ENCODE measurements at regions not wholly inside any gene's neighbourhood (a gene's known extent, or its start where the extent isn't known, plus 50 kb on each side); places are given as distances from the start of the nearest gene placed in this dataset.

GRCh38 chr1:172753964-172754363, 95.1 kb downstream of the FASLG start:
- no peak for TF ChIP-seq CTCF (IDR thresholded peaks at IDR 0.05; ENCODE audit: insufficient read depth, missing control alignments)
- FAIRE-seq (no peak), DNase-seq (ENCODE audit: insufficient read length, low spot score) (no peak)

GRCh38 chr1:172754609-172755008, 95.7 kb downstream of the FASLG start:
- FAIRE-seq (no peak), DNase-seq (ENCODE audit: insufficient read length, low spot score) (no peak)
- no peak for TF ChIP-seq CTCF (IDR thresholded peaks at IDR 0.05; ENCODE audit: insufficient read depth, missing control alignments)

- no peak for TF ChIP-seq CTCF (IDR thresholded peaks at IDR 0.05; ENCODE audit: insufficient read depth, missing control alignments)
- no peak for DNase-seq (ENCODE audit: insufficient read length, low spot score)
- peak; percentile 35 for FAIRE-seq
These were observed 96.2 kb downstream of the FASLG start for GRCh38 chr1:172755099-172755498.

GRCh38 chr1:172756024-172756423, 97.1 kb downstream of the FASLG start:
- DNase-seq (ENCODE audit: insufficient read length, low spot score) (no peak), FAIRE-seq (no peak)
- TF ChIP-seq CTCF (IDR thresholded peaks at IDR 0.05; ENCODE audit: insufficient read depth, missing control alignments): no peak

- DNase-seq (ENCODE audit: insufficient read length, low spot score): no peak
- TF ChIP-seq CTCF (IDR thresholded peaks at IDR 0.05; ENCODE audit: insufficient read depth, missing control alignments): no peak
- FAIRE-seq: no peak
These were observed 99.4 kb downstream of the FASLG start for GRCh38 chr1:172758259-172758658.

- FAIRE-seq (no peak), DNase-seq (ENCODE audit: insufficient read length, low spot score) (no peak)
- no peak for TF ChIP-seq CTCF (IDR thresholded peaks at IDR 0.05; ENCODE audit: insufficient read depth, missing control alignments)
These were observed 101.2 kb downstream of the FASLG start for GRCh38 chr1:172760121-172760520.

- TF ChIP-seq CTCF (IDR thresholded peaks at IDR 0.05; ENCODE audit: insufficient read depth, missing control alignments): no peak
- DNase-seq (ENCODE audit: insufficient read length, low spot score): no peak
- FAIRE-seq: no peak
These were observed 102.9 kb downstream of the FASLG start for GRCh38 chr1:172761581-172762486.

All from D721Med (cell line).